IPS-18a (cell line): ENCODE measurements at regions not wholly inside any gene's neighbourhood (a gene's known extent, or its start where the extent isn't known, plus 50 kb on each side); places are given as distances from the start of the nearest gene placed in this dataset.

Experiments
- H3K27ac ChIP-seq: one replicate; pipeline ENCODE4 v1.5.1; 2013; ENCODE audit warnings: low read length
- H3K27me3 ChIP-seq: one replicate; pipeline ENCODE4 v1.6.1; 2013; ENCODE audit warnings: mild to moderate bottlenecking, low read length; ENCODE audit not compliant: control insufficient read depth, insufficient read depth
- H3K36me3 ChIP-seq: one replicate; pipeline ENCODE4 v1.6.1; 2013; ENCODE audit warnings: low read depth, low read length; ENCODE audit not compliant: control insufficient read depth
- H3K4me1 ChIP-seq: one replicate; pipeline ENCODE4 v1.6.1; 2013; ENCODE audit warnings: low read depth, low read length; ENCODE audit not compliant: control insufficient read depth
- H3K4me3 ChIP-seq: one replicate; pipeline ENCODE4 v1.5.1; 2013; ENCODE audit warnings: low read length
- H3K9ac ChIP-seq: one replicate; pipeline ENCODE4 v1.6.1; 2013; ENCODE audit warnings: mild to moderate bottlenecking, low read length, moderate library complexity
- H3K9me3 ChIP-seq: one replicate; pipeline ENCODE4 v1.6.1; 2013; ENCODE audit warnings: low read depth, low read length; ENCODE audit not compliant: control insufficient read depth

- no peaks in the 10 kb centered on the region for H3K27me3 ChIP-seq
- no peaks in the 10 kb centered on the region for H3K36me3 ChIP-seq
- no peak overlapping the region for H3K9ac ChIP-seq
- H3K4me1 ChIP-seq = no peaks in the 10 kb centered on the region
- H3K9me3 ChIP-seq = peaks cover 57% of the 10 kb centered on the region
- H3K27ac ChIP-seq = no peak overlapping the region
- no peak overlapping the region for H3K4me3 ChIP-seq
Measured at GRCh38 chr19:56721714-56722113, 50.2 kb upstream of the ZNF835 start.
